H9 (cell line): ENCODE measurements at regions not wholly inside any gene's neighbourhood (a gene's known extent, or its start where the extent isn't known, plus 50 kb on each side); places are given as distances from the start of the nearest gene placed in this dataset.

Experiments used
- DNase-seq: peaks from one replicate; pipeline ENCODE4 v3.0.0-alpha.2; 2017
- H2AFZ ChIP-seq: one replicate; pipeline ENCODE4 v1.6.1; 2013; ENCODE audit warnings: mild to moderate bottlenecking, low read length, control low read depth, moderate library complexity
- H2AK5ac ChIP-seq: 2 replicates; pipeline ENCODE4 v1.6.1; 2013; ENCODE audit warnings: low read length, control low read depth, mixed read lengths; ENCODE audit not compliant: insufficient read length
- H2BK120ac ChIP-seq: one replicate; pipeline ENCODE4 v1.6.1; 2013; ENCODE audit warnings: low read depth, mild to moderate bottlenecking, low read length, control low read depth, inconsistent platforms; ENCODE audit not compliant: poor library complexity, severe bottlenecking
- H2BK12ac ChIP-seq: 2 replicates; pipeline ENCODE4 v1.6.1; 2013; ENCODE audit warnings: low read length, control low read depth, mixed read lengths, low read depth; ENCODE audit not compliant: insufficient read length
- H2BK15ac ChIP-seq: 2 replicates; pipeline ENCODE4 v1.6.1; 2013; ENCODE audit warnings: low read depth, low read length, control low read depth
- H2BK20ac ChIP-seq: one replicate; pipeline ENCODE4 v1.6.1; 2013; ENCODE audit warnings: low read depth, mild to moderate bottlenecking, low read length, control low read depth, inconsistent platforms; ENCODE audit not compliant: poor library complexity, severe bottlenecking
- H2BK5ac ChIP-seq: 2 replicates; pipeline ENCODE4 v1.6.1; 2013; ENCODE audit warnings: low read length, control low read depth, mixed read lengths; ENCODE audit not compliant: insufficient read length
- H3K14ac ChIP-seq: 2 replicates; pipeline ENCODE4 v1.6.1; 2013; ENCODE audit warnings: low read length, control low read depth; ENCODE audit not compliant: insufficient read depth
- H3K18ac ChIP-seq: 2 replicates; pipeline ENCODE4 v1.6.1; 2013; ENCODE audit warnings: low read depth, mild to moderate bottlenecking, mixed read lengths, low read length, control low read depth; ENCODE audit not compliant: insufficient read length
- H3K23ac ChIP-seq: 2 replicates; pipeline ENCODE4 v1.6.1; 2013; ENCODE audit warnings: low read length, control low read depth, mixed read lengths, low read depth; ENCODE audit not compliant: insufficient read length
- H3K23me2 ChIP-seq: 2 replicates; pipeline ENCODE4 v1.6.1; 2013; ENCODE audit warnings: low read depth, mild to moderate bottlenecking, mixed read lengths, low read length, control low read depth; ENCODE audit not compliant: insufficient read length, poor library complexity, severe bottlenecking
- H3K27ac ChIP-seq: 2 replicates; pipeline ENCODE4 v1.5.1; 2013; ENCODE audit warnings: low read length, control low read depth, mixed read lengths, low read depth; ENCODE audit not compliant: insufficient read length
- H3K27me3 ChIP-seq: 2 replicates; pipeline ENCODE4 v1.6.1; 2013; ENCODE audit warnings: low read length, control low read depth, inconsistent platforms; ENCODE audit not compliant: insufficient read depth
- H3K4ac ChIP-seq: 2 replicates; pipeline ENCODE4 v1.6.1; 2013; ENCODE audit warnings: low read depth, mild to moderate bottlenecking, control low read depth, inconsistent platforms, low read length, moderate library complexity
- H3K4me1 ChIP-seq: 2 replicates; pipeline ENCODE4 v1.6.1; 2013; ENCODE audit warnings: low read length, control low read depth, inconsistent platforms; ENCODE audit not compliant: insufficient read depth
- H3K4me2 ChIP-seq: 2 replicates; pipeline ENCODE4 v1.6.1; 2013; ENCODE audit warnings: low read length, control low read depth, mixed read lengths; ENCODE audit not compliant: insufficient read length, insufficient read depth
- H3K56ac ChIP-seq: 2 replicates; pipeline ENCODE4 v1.6.1; 2013; ENCODE audit warnings: low read depth, mild to moderate bottlenecking, mixed read lengths, low read length, control low read depth; ENCODE audit not compliant: insufficient read length
- H3K79me1 ChIP-seq: 2 replicates; pipeline ENCODE4 v1.6.1; 2013; ENCODE audit warnings: low read depth, mild to moderate bottlenecking, moderate library complexity, low read length, control low read depth, inconsistent platforms; ENCODE audit not compliant: insufficient read depth, poor library complexity, severe bottlenecking
- H3K79me2 ChIP-seq: 2 replicates; pipeline ENCODE4 v1.6.1; 2013; ENCODE audit warnings: low read length, control low read depth, inconsistent platforms; ENCODE audit not compliant: insufficient read depth
- H3K9ac ChIP-seq: 2 replicates; pipeline ENCODE4 v1.6.1; 2013; ENCODE audit warnings: low read length, control low read depth, mixed read lengths; ENCODE audit not compliant: insufficient read length; ENCODE audit errors: extremely low read depth
- H3K9me3 ChIP-seq: one replicate; pipeline ENCODE4 v1.6.1; 2013; ENCODE audit warnings: low read depth, low read length, inconsistent platforms; ENCODE audit not compliant: control insufficient read depth
- H3T11ph ChIP-seq: one replicate; pipeline ENCODE4 v1.6.1; 2013; ENCODE audit warnings: mild to moderate bottlenecking, low read length, control low read depth, inconsistent platforms
- H4K20me1 ChIP-seq: one replicate; pipeline ENCODE4 v1.6.1; 2013; ENCODE audit not compliant: control insufficient read depth, insufficient read length, insufficient read depth
- H4K5ac ChIP-seq: 2 replicates; pipeline ENCODE4 v1.6.1; 2013; ENCODE audit warnings: low read depth, mild to moderate bottlenecking, mixed read lengths, low read length, control low read depth; ENCODE audit not compliant: insufficient read length
- H4K8ac ChIP-seq: replicated peaks from 2 replicates; pipeline ENCODE4 v1.6.1; 2013; ENCODE audit warnings: low read length, control low read depth, mixed read lengths, low read depth; ENCODE audit not compliant: insufficient read length
- H4K91ac ChIP-seq: 2 replicates; pipeline ENCODE4 v1.6.1; 2013; ENCODE audit warnings: low read depth, mild to moderate bottlenecking, moderate library complexity, mixed read lengths, low read length, control low read depth; ENCODE audit not compliant: insufficient read length
- H3K27ac Mint-ChIP-seq, 3 experiments: 2 replicates in 2 of 3; 3 replicates in 1 of 3; pipeline ENCODE4 v1.8.0; 2020 to 2021; ENCODE audit warnings: mixed read lengths in 3 of 3, mild to moderate bottlenecking in 1 of 3, moderate library complexity in 1 of 3
- H3K27me3 Mint-ChIP-seq: 2 replicates; pipeline ENCODE4 v1.8.0; 2021; ENCODE audit warnings: low read depth, mild to moderate bottlenecking, moderate library complexity, mixed read lengths
- H3K36me3 Mint-ChIP-seq, 3 experiments: 2 replicates in 2 of 3; 3 replicates in 1 of 3; pipeline ENCODE4 v1.8.0; 2020 to 2021; ENCODE audit warnings: low read depth in 3 of 3, mixed read lengths in 3 of 3; ENCODE audit not compliant: insufficient read depth in 1 of 3
- H3K4me1 Mint-ChIP-seq, 2 experiments: 2 replicates each; pipeline ENCODE4 v1.8.0; 2020; ENCODE audit warnings: mixed read lengths in 2 of 2
- H3K4me3 Mint-ChIP-seq, 2 experiments: 2 replicates in 1 of 2; 3 replicates in 1 of 2; pipeline ENCODE4 v1.8.0; 2020 to 2021; ENCODE audit warnings: mild to moderate bottlenecking in 2 of 2, mixed read lengths in 2 of 2, moderate library complexity in 1 of 2
- H3K9me3 Mint-ChIP-seq, 2 experiments: 2 replicates in 1 of 2; 3 replicates in 1 of 2; pipeline ENCODE4 v1.8.0; 2020; ENCODE audit warnings: mild to moderate bottlenecking in 2 of 2, mixed read lengths in 2 of 2, moderate library complexity in 1 of 2
- CTCF ChIP-seq: fragments of 200-600 bp; sonication (generic); conservative IDR thresholded peaks from 3 replicates; pipeline ENCODE4 v1.8.0; 2021; ENCODE audit warnings: antibody characterized with exemption, mild to moderate bottlenecking
- WGBS: extraction: QIAGEN DNeasy Blood & Tissue Kit; methylation state at CpG from one replicate; pipeline ENCODE4 v1.1.7; 2013; ENCODE audit warnings: missing lambda C conversion rate, low lambda C conversion rate, mixed read lengths; ENCODE audit not compliant: insufficient read length; ENCODE audit errors: extremely low coverage; 5-methylcytosine and 5-hydroxymethylcytosine counted together

- DNase-seq: no peak
- H2BK5ac ChIP-seq: no peak overlapping the region
- H3K4ac ChIP-seq: no peak overlapping the region
- Mint-ChIP-seq H3K27me3 (no peaks in the 10 kb centered on the region), H3K27ac (peak overlapping the region in 2 of 3 experiments; percentile 1 to 45; a peak in 4 of 7 replicates), H3K36me3 (peaks cover 0 to 3% (median 0%) of the 10 kb centered on the region in 3 experiments; a peak in 2 of 7 replicates), H3K4me3 (no peak overlapping the region), H3K9me3 (no peaks in the 10 kb centered on the region), H3K4me1 (peaks cover 10 to 15% of the 10 kb centered on the region in 2 experiments)
- H3K56ac ChIP-seq: no peak overlapping the region
- H3T11ph ChIP-seq: no peak overlapping the region
- H3K27ac ChIP-seq: no peak overlapping the region
- H2BK12ac ChIP-seq: no peak overlapping the region
- no peak overlapping the region for H2BK120ac ChIP-seq
- no peak overlapping the region for H4K91ac ChIP-seq
- H3K79me1 ChIP-seq: no peaks in the 10 kb centered on the region
- H3K27me3 ChIP-seq: no peaks in the 10 kb centered on the region
- H3K23ac ChIP-seq: no peak overlapping the region
- no peak overlapping the region for H3K4me2 ChIP-seq
- H2AK5ac ChIP-seq: no peak overlapping the region
- H3K18ac ChIP-seq: no peak overlapping the region
- H3K9ac ChIP-seq: no peak overlapping the region
- H3K4me1 ChIP-seq: peaks cover 3% of the 10 kb centered on the region; the same call in 1 of the 2 replicates
- H2BK15ac ChIP-seq: no peak overlapping the region
- no CpG with 5 or more reads among the region's 7 CpGs for WGBS
- no peak overlapping the region for H3K14ac ChIP-seq
- no peaks in the 10 kb centered on the region for H3K79me2 ChIP-seq
- H4K20me1 ChIP-seq: no peaks in the 10 kb centered on the region
- no peak overlapping the region for H4K5ac ChIP-seq
- no peak for TF ChIP-seq CTCF
- no peaks in the 10 kb centered on the region for H3K9me3 ChIP-seq
- no peak overlapping the region for H2BK20ac ChIP-seq
- H2AFZ ChIP-seq: no peak overlapping the region
- H3K23me2 ChIP-seq: no peaks in the 10 kb centered on the region
- H4K8ac ChIP-seq: no peak overlapping the region
Measured at GRCh38 chr12:79532907-79533288, 157.9 kb downstream of the PAWR start.
